Thyroid gland (tissue), 4 donors: ENCODE measurements at regions not wholly inside any gene's neighbourhood (a gene's known extent, or its start where the extent isn't known, plus 50 kb on each side); places are given as distances from the start of the nearest gene placed in this dataset.

ENCODE experiments used
- POLR2A ChIP-seq, 2 donors: fragments of 450-650 bp; IDR thresholded peaks; one replicate each; pipeline ENCODE4 v1.6.1; 2017; ENCODE audit warnings: antibody characterized with exemption in 2 of 2, mild to moderate bottlenecking in 2 of 2, moderate library complexity in 1 of 2
- TF ChIP-seq, protein P1 (sequence below), 6 experiments: fragments of 200-600 bp in 3 of 6; fragments of 450-650 bp in 3 of 6; sonication (generic) in 3 of 6; IDR thresholded peaks; one replicate each; pipeline ENCODE4 v1.5.1; 2016 to 2019; ENCODE audit warnings: antibody characterized with exemption in 6 of 6, mild to moderate bottlenecking in 2 of 6, inconsistent platforms in 1 of 6, moderate library complexity in 1 of 6

GRCh38 chr19:28509079-28509895 is 703.7 kb downstream of the UQCRFS1 start:
- TF ChIP-seq, protein P1, sequence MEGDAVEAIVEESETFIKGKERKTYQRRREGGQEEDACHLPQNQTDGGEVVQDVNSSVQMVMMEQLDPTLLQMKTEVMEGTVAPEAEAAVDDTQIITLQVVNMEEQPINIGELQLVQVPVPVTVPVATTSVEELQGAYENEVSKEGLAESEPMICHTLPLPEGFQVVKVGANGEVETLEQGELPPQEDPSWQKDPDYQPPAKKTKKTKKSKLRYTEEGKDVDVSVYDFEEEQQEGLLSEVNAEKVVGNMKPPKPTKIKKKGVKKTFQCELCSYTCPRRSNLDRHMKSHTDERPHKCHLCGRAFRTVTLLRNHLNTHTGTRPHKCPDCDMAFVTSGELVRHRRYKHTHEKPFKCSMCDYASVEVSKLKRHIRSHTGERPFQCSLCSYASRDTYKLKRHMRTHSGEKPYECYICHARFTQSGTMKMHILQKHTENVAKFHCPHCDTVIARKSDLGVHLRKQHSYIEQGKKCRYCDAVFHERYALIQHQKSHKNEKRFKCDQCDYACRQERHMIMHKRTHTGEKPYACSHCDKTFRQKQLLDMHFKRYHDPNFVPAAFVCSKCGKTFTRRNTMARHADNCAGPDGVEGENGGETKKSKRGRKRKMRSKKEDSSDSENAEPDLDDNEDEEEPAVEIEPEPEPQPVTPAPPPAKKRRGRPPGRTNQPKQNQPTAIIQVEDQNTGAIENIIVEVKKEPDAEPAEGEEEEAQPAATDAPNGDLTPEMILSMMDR (IDR thresholded peaks at IDR 0.05), result no peak
- no peak for TF ChIP-seq POLR2A (IDR thresholded peaks at IDR 0.05)
